HEK293 (cell line): ENCODE measurements at regions not wholly inside any gene's neighbourhood (a gene's known extent, or its start where the extent isn't known, plus 50 kb on each side); places are given as distances from the start of the nearest gene placed in this dataset.

Experiments
- CTCF ChIA-PET: fragments of 350-600 bp; formaldehyde crosslinking; extraction: SDS; loops from one replicate; lab custom pipeline; 2021; ENCODE audit warnings: antibody characterized with exemption; lab: Yijun Ruan, JAX
- POLR2A ChIA-PET: fragments of 300-600 bp; formaldehyde crosslinking; extraction: SDS; loops from one replicate; lab custom pipeline; 2020; ENCODE audit warnings: antibody characterized with exemption, inconsistent platforms; lab: Yijun Ruan, JAX
- H3K27ac ChIP-seq: fragments of 200-500 bp; sonication (Bioruptor generic); 2 replicates; pipeline ENCODE4 v1.5.1; 2014; ENCODE audit warnings: low read depth, low read length, control low read depth, inconsistent platforms; ENCODE audit errors: extremely low read depth
- H3K36me3 ChIP-seq, 2 experiments: fragments of 200-500 bp in 1 of 2; sonication (Bioruptor generic) in 1 of 2; 1 replicate in 1 of 2; 2 replicates in 1 of 2; pipeline ENCODE4 v1.5.1; 2014 to 2017; ENCODE audit warnings: inconsistent platforms in 2 of 2, low read length in 2 of 2; ENCODE audit not compliant: control insufficient read depth in 2 of 2, insufficient read depth in 1 of 2
- H3K4me1 ChIP-seq: fragments of 200-500 bp; sonication (Bioruptor generic); 2 replicates; pipeline ENCODE4 v1.5.1; 2014; ENCODE audit warnings: mild to moderate bottlenecking, low read length, inconsistent platforms; ENCODE audit not compliant: control insufficient read depth, insufficient read depth
- H3K4me3 ChIP-seq: 2 replicates; pipeline ENCODE4 v1.5.1; 2011; ENCODE audit warnings: low read depth, mild to moderate bottlenecking, control low read depth, low read length, moderate library complexity
- H3K9me3 ChIP-seq: fragments of 200-500 bp; sonication (Bioruptor generic); 2 replicates; pipeline ENCODE4 v1.5.1; 2014; ENCODE audit warnings: low read depth, low read length, inconsistent platforms; ENCODE audit not compliant: control insufficient read depth, insufficient read depth
- GLI2 ChIP-seq: fragments of 450-650 bp; formaldehyde crosslinking; IDR thresholded peaks from 2 replicates; pipeline ENCODE4; 2017; ENCODE audit warnings: missing biosample characterization, missing genetic modification characterization, low read depth, borderline replicate concordance
- KLF16 ChIP-seq: fragments of 450-650 bp; formaldehyde crosslinking; IDR thresholded peaks from 2 replicates; pipeline ENCODE4 v1.5.1; 2017; ENCODE audit warnings: missing biosample characterization, missing genetic modification characterization
- MYNN ChIP-seq: fragments of 450-650 bp; formaldehyde crosslinking; IDR thresholded peaks from 2 replicates; pipeline ENCODE4 v1.5.1; 2016; ENCODE audit warnings: missing biosample characterization, missing genetic modification characterization, borderline replicate concordance
- SALL2 ChIP-seq: fragments of 450-650 bp; formaldehyde crosslinking; IDR thresholded peaks from 2 replicates; pipeline ENCODE4 v1.5.0; 2017; ENCODE audit warnings: missing biosample characterization, mild to moderate bottlenecking, missing genetic modification characterization, borderline replicate concordance
- TRIM28 ChIP-seq: IDR thresholded peaks from 2 replicates; pipeline ENCODE4 v1.6.1; 2011; ENCODE audit warnings: low read length, control low read depth, borderline replicate concordance
- YY2 ChIP-seq: fragments of 450-650 bp; formaldehyde crosslinking; IDR thresholded peaks from 2 replicates; pipeline ENCODE4 v1.5.1; 2016; ENCODE audit warnings: missing biosample characterization, missing genetic modification characterization
- ZBTB20 ChIP-seq: fragments of 450-650 bp; formaldehyde crosslinking; IDR thresholded peaks from 2 replicates; pipeline ENCODE4 v1.5.1; 2016; ENCODE audit warnings: missing biosample characterization, missing genetic modification characterization
- ZEB2 ChIP-seq: fragments of 450-650 bp; formaldehyde crosslinking; IDR thresholded peaks from 2 replicates; pipeline ENCODE4 v1.5.1; 2016; ENCODE audit warnings: missing biosample characterization, missing genetic modification characterization
- ZFP41 ChIP-seq: fragments of 450-650 bp; formaldehyde crosslinking; IDR thresholded peaks from 2 replicates; pipeline ENCODE4 v1.5.1; 2016; ENCODE audit warnings: missing biosample characterization, missing genetic modification characterization, borderline replicate concordance
- ZNF132 ChIP-seq: fragments of 450-650 bp; formaldehyde crosslinking; IDR thresholded peaks from 2 replicates; pipeline ENCODE4 v1.5.1; 2017; ENCODE audit warnings: missing biosample characterization, missing genetic modification characterization, borderline replicate concordance
- ZNF157 ChIP-seq: fragments of 450-650 bp; formaldehyde crosslinking; IDR thresholded peaks from 2 replicates; pipeline ENCODE4 v1.5.1; 2016; ENCODE audit warnings: missing biosample characterization, missing genetic modification characterization
- ZNF221 ChIP-seq: fragments of 450-650 bp; formaldehyde crosslinking; IDR thresholded peaks from 2 replicates; pipeline ENCODE4 v1.5.1; 2017; ENCODE audit warnings: missing biosample characterization, missing genetic modification characterization, borderline replicate concordance
- ZNF239 ChIP-seq: fragments of 450-650 bp; formaldehyde crosslinking; IDR thresholded peaks from 2 replicates; pipeline ENCODE4 v1.5.1; 2016; ENCODE audit warnings: missing biosample characterization, missing genetic modification characterization
- ZNF24 ChIP-seq: fragments of 450-650 bp; formaldehyde crosslinking; IDR thresholded peaks from 2 replicates; pipeline ENCODE4 v1.5.1; 2016; ENCODE audit warnings: missing biosample characterization, missing genetic modification characterization
- ZNF274 ChIP-seq, 2 experiments: fragments of 200-500 bp in 1 of 2; fragments of 450-650 bp in 1 of 2; sonication (Bioruptor generic) in 1 of 2; formaldehyde crosslinking in 1 of 2; IDR thresholded peaks; 2 replicates each; pipeline versions ENCODE4 v1.5.1 to v1.6.1; 2014 to 2016; ENCODE audit warnings: borderline replicate concordance in 1 of 2, inconsistent platforms in 1 of 2, low read length in 1 of 2, missing biosample characterization in 1 of 2, missing genetic modification characterization in 1 of 2
- ZNF426 ChIP-seq: fragments of 450-650 bp; formaldehyde crosslinking; IDR thresholded peaks from 2 replicates; pipeline ENCODE4 v1.5.1; 2017; ENCODE audit warnings: missing biosample characterization, missing genetic modification characterization, mild to moderate bottlenecking, inconsistent platforms, moderate library complexity
- ZNF473 ChIP-seq: fragments of 450-650 bp; formaldehyde crosslinking; IDR thresholded peaks from 2 replicates; pipeline ENCODE4 v1.5.1; 2017; ENCODE audit warnings: missing biosample characterization, missing genetic modification characterization
- ZNF585B ChIP-seq: fragments of 450-650 bp; formaldehyde crosslinking; IDR thresholded peaks from 2 replicates; pipeline ENCODE4 v1.5.1; 2016; ENCODE audit warnings: missing biosample characterization, missing genetic modification characterization
- ZNF623 ChIP-seq: fragments of 450-650 bp; formaldehyde crosslinking; IDR thresholded peaks from 2 replicates; pipeline ENCODE4 v1.5.1; 2016; ENCODE audit warnings: missing biosample characterization, missing genetic modification characterization
- ZNF658 ChIP-seq: fragments of 450-650 bp; formaldehyde crosslinking; IDR thresholded peaks from 2 replicates; pipeline ENCODE4; 2016; ENCODE audit warnings: missing biosample characterization, missing genetic modification characterization
- ZNF677 ChIP-seq: fragments of 450-650 bp; IDR thresholded peaks from 2 replicates; pipeline ENCODE4 v1.5.0; 2018; ENCODE audit warnings: missing biosample characterization, mild to moderate bottlenecking, missing genetic modification characterization, moderate library complexity
- ZNF701 ChIP-seq: fragments of 450-650 bp; formaldehyde crosslinking; IDR thresholded peaks from 2 replicates; pipeline ENCODE4 v1.5.1; 2016; ENCODE audit warnings: missing biosample characterization, missing genetic modification characterization
- ZNF792 ChIP-seq: fragments of 450-650 bp; formaldehyde crosslinking; IDR thresholded peaks from 2 replicates; pipeline ENCODE4 v1.5.1; 2016; ENCODE audit warnings: missing biosample characterization, missing genetic modification characterization
- TF ChIP-seq, protein P1 (sequence below): fragments of 450-650 bp; formaldehyde crosslinking; IDR thresholded peaks from 2 replicates; pipeline ENCODE4 v1.5.1; 2016; ENCODE audit warnings: missing biosample characterization, missing genetic modification characterization
- TF ChIP-seq, protein P2 (sequence below): fragments of 450-650 bp; formaldehyde crosslinking; IDR thresholded peaks from 2 replicates; pipeline ENCODE4 v1.5.1; 2016; ENCODE audit warnings: missing biosample characterization, missing genetic modification characterization
- TF ChIP-seq, protein P3 (sequence below): fragments of 450-650 bp; IDR thresholded peaks from 2 replicates; pipeline ENCODE4 v1.5.1; 2018; ENCODE audit warnings: missing biosample characterization, missing genetic modification characterization
- TF ChIP-seq, protein P4 (sequence below): fragments of 450-650 bp; formaldehyde crosslinking; IDR thresholded peaks from 2 replicates; pipeline ENCODE4 v1.5.1; 2016; ENCODE audit warnings: missing biosample characterization, missing genetic modification characterization
- TF ChIP-seq, protein P5 (sequence below): fragments of 450-650 bp; formaldehyde crosslinking; IDR thresholded peaks from 2 replicates; pipeline ENCODE4 v1.5.1; 2017; ENCODE audit warnings: missing biosample characterization, missing genetic modification characterization

DNA sequence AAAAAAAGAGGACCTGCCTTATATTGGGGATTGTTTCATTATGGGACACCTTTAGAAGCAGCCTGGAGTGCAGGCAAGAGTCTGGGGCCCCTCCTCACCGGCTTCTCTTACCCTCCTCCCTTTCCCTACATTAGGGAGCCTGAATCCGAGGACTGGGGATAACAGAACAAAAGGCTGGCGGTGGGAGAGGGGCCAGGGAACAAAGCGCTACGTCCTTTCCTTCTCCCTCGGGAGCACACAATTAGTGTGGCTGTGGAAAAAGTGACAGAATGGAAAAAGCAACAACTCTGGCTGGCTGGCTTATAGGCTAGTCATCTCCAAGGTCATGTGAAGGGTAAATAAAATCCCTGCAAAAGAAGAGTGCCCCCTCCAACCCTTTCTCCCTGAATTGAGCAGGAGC lies 74.7 kb downstream of the LSM5 start:
- ChIA-PET CTCF (no interaction called here), POLR2A (no interaction called here)
- Histone ChIP-seq H3K9me3 (no peaks in the 10 kb centered on the region), H3K4me3 (no peak overlapping the region), H3K4me1 (no peaks in the 10 kb centered on the region), H3K27ac (no peak overlapping the region), H3K36me3 (no peaks in the 10 kb centered on the region)
- TF ChIP-seq KLF16 (tag by site-specific recombination) (no peak), ZNF623 (tag by site-specific recombination) (no peak)
- TF ChIP-seq, protein P1, sequence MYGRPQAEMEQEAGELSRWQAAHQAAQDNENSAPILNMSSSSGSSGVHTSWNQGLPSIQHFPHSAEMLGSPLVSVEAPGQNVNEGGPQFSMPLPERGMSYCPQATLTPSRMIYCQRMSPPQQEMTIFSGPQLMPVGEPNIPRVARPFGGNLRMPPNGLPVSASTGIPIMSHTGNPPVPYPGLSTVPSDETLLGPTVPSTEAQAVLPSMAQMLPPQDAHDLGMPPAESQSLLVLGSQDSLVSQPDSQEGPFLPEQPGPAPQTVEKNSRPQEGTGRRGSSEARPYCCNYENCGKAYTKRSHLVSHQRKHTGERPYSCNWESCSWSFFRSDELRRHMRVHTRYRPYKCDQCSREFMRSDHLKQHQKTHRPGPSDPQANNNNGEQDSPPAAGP (tag by site-specific recombination), result no peak

DNA sequence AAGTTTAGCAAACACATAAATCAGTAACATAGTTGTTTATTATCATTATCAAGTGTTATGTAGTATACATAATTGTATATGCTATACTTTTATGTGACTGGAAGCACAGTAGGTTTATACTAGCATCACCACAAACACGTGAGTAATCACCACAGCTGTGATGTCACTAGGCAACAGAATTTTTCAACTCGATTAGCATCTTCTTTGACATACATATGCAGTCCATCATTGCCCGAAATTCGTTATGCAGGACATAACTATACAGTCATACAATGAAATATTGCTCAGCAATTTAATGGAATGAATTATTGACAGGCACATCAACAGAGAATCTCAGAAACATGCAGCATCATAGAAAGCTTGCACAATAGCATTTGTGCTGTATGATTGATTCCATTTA lies 77.7 kb downstream of the LSM5 start:
- H3K36me3 ChIP-seq, result no peaks in the 10 kb centered on the region
- H3K27ac ChIP-seq, result no peak overlapping the region
- no peak overlapping the region for H3K4me3 ChIP-seq
- H3K9me3 ChIP-seq, result no peaks in the 10 kb centered on the region
- H3K4me1 ChIP-seq, result no peaks in the 10 kb centered on the region
- POLR2A ChIA-PET, result no interaction called here
- TF ChIP-seq ZNF473 (tag by site-specific recombination) (no peak), YY2 (tag by site-specific recombination) (no peak), ZNF221 (tag by site-specific recombination) (no peak), ZEB2 (tag by site-specific recombination) (no peak), ZNF658 (tag by site-specific recombination) (no peak), ZNF157 (tag by site-specific recombination) (no peak), GLI2 (tag by site-specific recombination) (no peak), ZNF585B (tag by site-specific recombination) (no peak), ZNF239 (no peak), ZNF274 (IDR thresholded peaks at IDR 0.05; ENCODE audit: low read length) (no peak), ZNF274 (tag by site-specific recombination; IDR thresholded peaks at IDR 0.05; ENCODE audit: borderline replicate concordance) (no peak), ZBTB20 (tag by site-specific recombination) (no peak), ZNF132 (tag by site-specific recombination) (no peak)
- TF ChIP-seq, protein P2, sequence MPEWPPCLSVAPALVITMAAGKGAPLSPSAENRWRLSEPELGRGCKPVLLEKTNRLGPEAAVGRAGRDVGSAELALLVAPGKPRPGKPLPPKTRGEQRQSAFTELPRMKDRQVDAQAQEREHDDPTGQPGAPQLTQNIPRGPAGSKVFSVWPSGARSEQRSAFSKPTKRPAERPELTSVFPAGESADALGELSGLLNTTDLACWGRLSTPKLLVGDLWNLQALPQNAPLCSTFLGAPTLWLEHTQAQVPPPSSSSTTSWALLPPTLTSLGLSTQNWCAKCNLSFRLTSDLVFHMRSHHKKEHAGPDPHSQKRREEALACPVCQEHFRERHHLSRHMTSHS (tag by site-specific recombination), result no peak
- TF ChIP-seq, protein P3, sequence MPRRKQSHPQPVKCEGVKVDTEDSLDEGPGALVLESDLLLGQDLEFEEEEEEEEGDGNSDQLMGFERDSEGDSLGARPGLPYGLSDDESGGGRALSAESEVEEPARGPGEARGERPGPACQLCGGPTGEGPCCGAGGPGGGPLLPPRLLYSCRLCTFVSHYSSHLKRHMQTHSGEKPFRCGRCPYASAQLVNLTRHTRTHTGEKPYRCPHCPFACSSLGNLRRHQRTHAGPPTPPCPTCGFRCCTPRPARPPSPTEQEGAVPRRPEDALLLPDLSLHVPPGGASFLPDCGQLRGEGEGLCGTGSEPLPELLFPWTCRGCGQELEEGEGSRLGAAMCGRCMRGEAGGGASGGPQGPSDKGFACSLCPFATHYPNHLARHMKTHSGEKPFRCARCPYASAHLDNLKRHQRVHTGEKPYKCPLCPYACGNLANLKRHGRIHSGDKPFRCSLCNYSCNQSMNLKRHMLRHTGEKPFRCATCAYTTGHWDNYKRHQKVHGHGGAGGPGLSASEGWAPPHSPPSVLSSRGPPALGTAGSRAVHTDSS (tag by site-specific recombination), result no peak
- TF ChIP-seq, protein P4, sequence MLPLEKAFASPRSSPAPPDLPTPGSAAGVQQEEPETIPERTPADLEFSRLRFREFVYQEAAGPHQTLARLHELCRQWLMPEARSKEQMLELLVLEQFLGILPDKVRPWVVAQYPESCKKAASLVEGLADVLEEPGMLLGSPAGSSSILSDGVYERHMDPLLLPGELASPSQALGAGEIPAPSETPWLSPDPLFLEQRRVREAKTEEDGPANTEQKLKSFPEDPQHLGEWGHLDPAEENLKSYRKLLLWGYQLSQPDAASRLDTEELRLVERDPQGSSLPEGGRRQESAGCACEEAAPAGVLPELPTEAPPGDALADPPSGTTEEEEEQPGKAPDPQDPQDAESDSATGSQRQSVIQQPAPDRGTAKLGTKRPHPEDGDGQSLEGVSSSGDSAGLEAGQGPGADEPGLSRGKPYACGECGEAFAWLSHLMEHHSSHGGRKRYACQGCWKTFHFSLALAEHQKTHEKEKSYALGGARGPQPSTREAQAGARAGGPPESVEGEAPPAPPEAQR (tag by site-specific recombination), result no peak
- CTCF ChIA-PET, result no interaction called here

DNA sequence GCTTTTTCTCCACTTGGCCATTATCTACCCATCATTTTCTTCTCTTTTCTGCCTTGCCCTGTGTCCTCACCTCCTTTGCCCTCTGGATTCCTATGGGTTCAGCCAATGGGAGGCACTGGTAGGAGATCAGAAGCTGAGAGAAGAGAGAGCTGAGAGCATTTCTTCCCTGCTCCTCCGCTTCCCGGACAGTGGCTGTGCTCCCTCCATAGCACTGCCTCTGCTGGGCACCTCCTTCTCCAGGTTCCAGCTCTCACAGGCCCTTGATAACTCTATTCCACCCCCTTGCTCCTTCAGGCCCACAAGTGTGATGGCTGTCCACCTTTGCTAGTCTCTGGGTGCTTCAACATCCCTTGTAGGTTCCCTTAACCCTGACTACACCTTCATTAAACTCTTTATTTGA lies 79.6 kb downstream of the LSM5 start:
- Histone ChIP-seq H3K36me3 (no peaks in the 10 kb centered on the region), H3K27ac (no peak overlapping the region), H3K4me3 (no peak overlapping the region), H3K4me1 (no peaks in the 10 kb centered on the region), H3K9me3 (no peaks in the 10 kb centered on the region)
- POLR2A ChIA-PET, result no interaction called here
- CTCF ChIA-PET, result no interaction called here
- TF ChIP-seq TRIM28 (no peak), ZFP41 (no peak), ZNF677 (no peak), SALL2 (no peak), ZNF426 (no peak), ZNF792 (tag by site-specific recombination) (no peak), MYNN (no peak), ZNF24 (no peak), ZNF701 (tag by site-specific recombination) (no peak)
- TF ChIP-seq, protein P5, sequence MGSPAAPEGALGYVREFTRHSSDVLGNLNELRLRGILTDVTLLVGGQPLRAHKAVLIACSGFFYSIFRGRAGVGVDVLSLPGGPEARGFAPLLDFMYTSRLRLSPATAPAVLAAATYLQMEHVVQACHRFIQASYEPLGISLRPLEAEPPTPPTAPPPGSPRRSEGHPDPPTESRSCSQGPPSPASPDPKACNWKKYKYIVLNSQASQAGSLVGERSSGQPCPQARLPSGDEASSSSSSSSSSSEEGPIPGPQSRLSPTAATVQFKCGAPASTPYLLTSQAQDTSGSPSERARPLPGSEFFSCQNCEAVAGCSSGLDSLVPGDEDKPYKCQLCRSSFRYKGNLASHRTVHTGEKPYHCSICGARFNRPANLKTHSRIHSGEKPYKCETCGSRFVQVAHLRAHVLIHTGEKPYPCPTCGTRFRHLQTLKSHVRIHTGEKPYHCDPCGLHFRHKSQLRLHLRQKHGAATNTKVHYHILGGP, result no peak
